Adrenal gland (tissue), 5 donors: ENCODE measurements at regions not wholly inside any gene's neighbourhood (a gene's known extent, or its start where the extent isn't known, plus 50 kb on each side); places are given as distances from the start of the nearest gene placed in this dataset.

ENCODE experiments used
- CTCF ChIP-seq, 6 experiments: fragments of 450-650 bp in 4 of 6; fragments of 200-600 bp in 2 of 6; sonication (generic) in 1 of 6; IDR thresholded peaks; 1 replicate in 5 of 6; 2 replicates in 1 of 6; pipeline versions ENCODE4 v1.5.1 to v1.8.0; 2016 to 2021; ENCODE audit warnings: antibody characterized with exemption in 6 of 6, mild to moderate bottlenecking in 2 of 6, moderate library complexity in 1 of 6
- POLR2A ChIP-seq, 2 donors: fragments of 450-650 bp; IDR thresholded peaks; one replicate each; pipeline ENCODE4 v1.6.1; 2017; ENCODE audit warnings: antibody characterized with exemption in 2 of 2, mild to moderate bottlenecking in 2 of 2, moderate library complexity in 1 of 2
- donor health status: DM: no; HTN: no; CAD: no.

GRCh38 chr3:35043040-35043439 is 596.3 kb upstream of the ARPP21 start:
- no peak for TF ChIP-seq CTCF (IDR thresholded peaks at IDR 0.05)
- TF ChIP-seq POLR2A (IDR thresholded peaks at IDR 0.05): no peak
